ENCODE measurements at regions not wholly inside any gene's neighbourhood (a gene's known extent, or its start where the extent isn't known, plus 50 kb on each side); places are given as distances from the start of the nearest gene placed in this dataset.

- in situ Hi-C loops (cut with MboI; ENCODE audit: low sequenced_read_pairs), result no loop called here
Observed at GRCh38 chr1:95370691-95371562, 136.9 kb downstream of the RWDD3 start.

DNA sequence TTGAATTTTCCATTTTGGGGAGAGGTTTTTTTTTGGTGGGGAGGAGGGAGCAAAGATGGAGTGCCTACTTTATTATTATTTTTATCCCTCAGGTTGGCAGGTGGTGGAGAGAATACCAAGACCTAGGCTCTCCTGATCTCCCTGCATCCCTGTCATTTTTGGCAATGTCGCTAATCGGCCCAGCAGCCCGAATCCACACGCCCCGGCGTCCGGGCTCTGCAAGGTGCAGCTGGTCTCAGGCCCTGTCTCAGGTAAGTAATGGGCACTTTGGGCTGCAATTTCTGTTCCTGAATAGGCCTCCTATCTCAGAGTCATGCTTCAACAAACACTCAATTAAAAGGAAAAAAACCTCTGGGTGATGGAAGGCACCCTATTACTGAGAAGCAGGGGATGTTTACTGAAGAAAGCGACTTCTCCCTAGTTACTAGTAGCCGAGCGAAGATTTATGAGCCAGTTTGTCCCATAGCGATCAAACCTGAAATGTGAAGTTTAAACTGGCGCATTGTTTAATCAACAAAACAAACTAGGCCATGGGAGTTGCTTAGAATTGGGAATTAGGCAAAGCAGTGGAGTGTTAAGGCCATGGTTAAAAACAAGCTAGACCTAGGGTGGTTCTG is 137.8 kb downstream of the RWDD3 start:
- in situ Hi-C loops (cut with MboI; ENCODE audit: low sequenced_read_pairs), result no loop called here

DNA sequence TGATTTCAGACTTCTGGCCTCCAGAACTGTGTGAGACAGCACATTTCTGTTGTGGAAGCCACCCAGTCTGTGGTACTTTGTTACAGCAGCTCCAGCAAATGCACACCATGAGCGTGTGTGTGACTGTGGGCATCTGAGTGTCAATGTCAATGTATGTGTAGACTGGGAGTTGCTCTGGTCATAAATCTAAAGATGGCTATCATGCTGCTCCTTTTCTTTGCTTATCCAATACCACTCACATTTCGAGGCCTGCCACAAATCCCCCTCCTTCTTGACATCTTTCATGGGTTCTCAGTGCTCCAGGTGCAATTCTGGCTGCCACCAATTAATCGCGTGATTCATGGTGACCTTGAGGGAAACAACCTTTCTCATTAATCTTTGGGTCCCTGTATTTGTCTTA is 141.2 kb downstream of the RWDD3 start:
- in situ Hi-C loops (cut with MboI; ENCODE audit: low sequenced_read_pairs), result no loop called here

- in situ Hi-C loops (cut with MboI; ENCODE audit: low sequenced_read_pairs), result no loop called here
Observed at GRCh38 chr1:95380909-95381308, 146.9 kb downstream of the RWDD3 start.

- in situ Hi-C loops (cut with MboI; ENCODE audit: low sequenced_read_pairs), result no loop called here
Observed at GRCh38 chr1:95382000-95382786, 148.2 kb downstream of the RWDD3 start.

DNA sequence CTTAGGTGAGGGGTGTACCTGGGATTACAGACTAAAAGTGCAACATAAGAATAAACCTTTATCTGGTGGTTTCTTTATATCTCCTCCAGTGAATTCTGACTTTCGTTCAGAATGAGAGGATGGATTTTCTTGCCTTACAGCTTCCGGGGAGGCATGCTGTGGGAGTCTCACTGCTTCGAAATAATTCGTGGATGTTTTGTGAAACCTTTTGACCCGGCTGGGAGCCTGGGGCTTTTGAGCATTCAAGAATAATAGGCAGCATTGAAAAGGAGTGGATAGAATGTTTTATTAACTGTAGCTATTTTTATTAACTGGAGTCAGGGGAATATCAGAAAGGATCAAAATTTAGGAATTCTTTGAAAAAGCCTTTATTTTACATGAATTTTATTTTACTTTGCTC is 149.1 kb downstream of the RWDD3 start:
- in situ Hi-C loops (cut with MboI; ENCODE audit: low sequenced_read_pairs), result no loop called here

DNA sequence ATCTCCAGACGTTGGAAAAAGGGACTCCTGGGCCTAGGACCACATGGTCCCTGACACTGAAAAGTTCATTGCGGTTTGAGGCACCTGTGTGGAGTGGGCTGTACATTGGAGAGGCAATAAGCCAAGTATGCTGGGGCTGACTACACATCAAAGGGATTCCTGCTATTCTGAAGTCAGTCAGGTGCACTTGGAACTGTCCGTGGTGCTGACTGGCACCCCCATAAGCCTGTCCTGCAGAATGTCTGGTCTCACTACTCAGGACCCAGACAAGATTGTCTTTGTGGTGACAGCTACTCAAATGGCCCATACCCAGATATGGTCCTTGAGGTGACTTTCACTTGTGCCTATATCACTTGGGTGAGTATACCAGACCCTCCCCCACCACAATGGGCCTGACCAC is 150.6 kb downstream of the RWDD3 start:
- in situ Hi-C loops (cut with MboI; ENCODE audit: low sequenced_read_pairs), result no loop called here

DNA sequence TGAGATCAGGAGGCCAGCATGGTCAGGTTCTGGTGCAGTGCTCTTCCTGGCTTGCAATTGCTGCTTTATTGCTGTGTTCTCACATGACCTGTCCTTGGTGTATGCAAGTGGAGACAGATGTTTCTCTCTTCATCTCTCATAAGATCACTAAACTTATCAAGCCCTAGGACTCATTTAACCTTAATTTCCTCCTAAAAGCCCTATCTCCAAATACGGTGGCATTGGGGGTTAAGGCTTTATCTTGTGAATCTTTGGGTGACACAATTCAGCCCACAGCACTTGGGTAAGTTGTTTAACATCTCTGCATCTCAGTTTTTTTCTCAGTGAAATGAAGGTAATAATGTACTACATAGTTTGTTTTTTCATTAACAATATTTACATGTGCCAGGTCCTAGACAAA is 152.4 kb downstream of the RWDD3 start:
- in situ Hi-C loops (cut with MboI; ENCODE audit: low sequenced_read_pairs), result no loop called here

- in situ Hi-C loops (cut with MboI; ENCODE audit: low sequenced_read_pairs), result no loop called here
Observed at GRCh38 chr1:95386915-95387314, 152.9 kb downstream of the RWDD3 start.

DNA sequence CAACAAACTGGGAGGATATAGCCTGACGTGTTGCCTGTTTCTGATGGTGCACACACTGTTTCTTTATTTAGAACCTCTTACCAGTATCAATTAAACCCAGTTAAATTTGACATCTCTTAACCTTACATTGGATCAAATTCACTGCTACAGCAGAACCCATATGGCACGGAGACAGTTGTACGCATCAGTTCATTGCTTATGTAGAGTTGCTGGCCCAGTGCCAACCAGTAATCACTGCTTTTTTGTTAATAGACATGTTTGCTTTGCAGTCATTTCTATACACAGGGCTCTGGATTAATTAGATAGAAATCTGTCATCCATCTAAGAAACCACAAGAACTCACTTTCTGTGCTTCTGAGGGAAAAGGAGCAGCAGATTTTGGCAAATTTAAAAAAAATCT is 154.0 kb downstream of the RWDD3 start:
- in situ Hi-C loops (cut with MboI; ENCODE audit: low sequenced_read_pairs), result no loop called here

GRCh38 chr1:95393434-95393833 is 159.4 kb downstream of the RWDD3 start:
- in situ Hi-C loops (cut with MboI; ENCODE audit: low sequenced_read_pairs), result no loop called here

DNA sequence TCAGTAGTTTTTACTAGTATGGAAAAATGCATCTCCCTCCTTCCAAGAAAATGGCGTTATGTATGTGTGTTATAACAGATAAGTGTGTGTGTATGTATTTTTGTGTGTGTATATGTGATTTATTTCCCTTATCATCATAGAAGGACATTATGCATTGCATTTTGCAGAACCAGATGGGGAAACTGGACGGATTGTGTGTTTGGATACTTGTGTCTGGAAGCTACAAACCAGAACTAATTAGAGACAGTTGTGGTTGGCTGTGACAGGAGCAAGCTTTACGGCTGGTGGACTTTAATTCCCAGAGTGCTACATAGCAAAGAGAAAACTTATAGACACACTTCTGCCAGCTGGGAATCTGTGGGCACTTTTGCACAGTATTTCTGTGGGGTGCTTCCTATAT is 162.5 kb downstream of the RWDD3 start:
- in situ Hi-C loops (cut with MboI; ENCODE audit: low sequenced_read_pairs), result no loop called here

DNA sequence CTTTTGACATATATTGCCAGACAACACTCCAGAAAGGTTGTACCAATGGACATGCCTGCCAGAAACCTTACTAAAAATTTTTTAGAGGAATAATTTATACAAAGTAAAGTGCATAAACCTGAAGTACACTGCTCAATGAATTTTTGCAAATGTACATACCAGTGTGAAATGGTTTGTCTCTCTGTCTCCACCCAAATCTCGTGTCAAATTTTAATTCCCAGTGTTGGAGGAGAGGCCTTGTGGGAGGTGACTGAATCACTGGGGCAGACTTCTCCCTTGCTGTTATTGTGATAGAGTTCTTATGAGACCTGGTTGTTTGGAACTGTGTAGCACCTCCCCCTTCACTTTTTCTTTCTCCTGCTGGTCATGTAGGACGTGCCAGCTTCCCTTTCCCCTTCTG is 168.8 kb downstream of the RWDD3 start:
- in situ Hi-C loops (cut with MboI; ENCODE audit: low sequenced_read_pairs), result no loop called here

DNA sequence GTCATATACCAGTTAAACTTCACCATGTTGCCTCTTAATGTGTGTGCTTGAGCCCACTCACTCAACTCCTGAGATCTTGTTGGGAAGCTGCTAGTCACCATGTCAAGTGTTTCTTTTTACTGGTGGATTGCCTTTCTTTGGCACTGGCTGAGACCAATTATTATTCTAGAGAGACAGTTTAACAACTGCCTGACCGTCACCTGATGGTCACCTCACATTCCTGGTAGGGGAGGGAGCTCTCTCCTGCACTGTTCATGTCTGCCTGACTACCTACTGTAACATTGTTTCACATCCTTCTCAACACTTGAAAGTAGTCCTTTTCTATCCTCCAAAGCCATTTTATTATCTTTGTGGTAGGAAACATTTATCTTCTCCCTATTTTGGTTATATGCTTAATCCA is 172.3 kb downstream of the RWDD3 start:
- in situ Hi-C loops (cut with MboI; ENCODE audit: low sequenced_read_pairs), result no loop called here

- in situ Hi-C loops (cut with MboI; ENCODE audit: low sequenced_read_pairs), result no loop called here
Observed at GRCh38 chr1:95407131-95407885, 173.3 kb downstream of the RWDD3 start.

- in situ Hi-C loops (cut with MboI; ENCODE audit: low sequenced_read_pairs), result no loop called here
Observed at GRCh38 chr1:95407886-95408291, 173.9 kb downstream of the RWDD3 start.

DNA sequence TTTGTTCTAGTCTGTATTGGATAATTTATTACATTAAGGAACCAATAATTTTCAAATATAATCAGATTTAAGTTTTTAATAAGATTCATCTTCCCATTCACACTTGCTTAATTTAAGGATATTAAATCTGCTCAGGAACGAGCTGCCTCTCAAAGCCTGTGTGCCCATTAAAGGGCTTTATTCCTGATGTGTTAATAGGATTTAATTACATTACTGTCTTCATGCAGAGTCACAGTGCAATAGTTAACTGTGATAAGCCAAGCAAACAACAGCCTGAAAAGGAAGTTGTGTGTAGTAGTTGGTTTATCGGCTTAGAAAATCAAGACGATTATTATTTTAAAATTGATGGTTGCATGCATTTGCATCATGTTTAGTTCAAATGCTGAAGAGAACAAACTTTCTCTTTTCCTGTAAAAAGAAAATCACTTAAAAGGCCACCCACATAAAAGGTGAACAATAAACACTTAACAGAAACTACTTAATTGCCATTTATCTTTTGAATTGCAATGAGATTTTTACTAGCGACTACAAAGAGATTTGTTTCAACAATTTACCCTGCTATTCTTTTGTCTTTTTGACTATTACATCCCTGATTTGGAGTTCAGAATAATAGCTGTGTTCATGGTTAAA is 174.6 kb downstream of the RWDD3 start:
- in situ Hi-C loops (cut with MboI; ENCODE audit: low sequenced_read_pairs), result no loop called here

- in situ Hi-C loops (cut with MboI; ENCODE audit: low sequenced_read_pairs), result no loop called here
Observed at GRCh38 chr1:95409276-95409675, 175.3 kb downstream of the RWDD3 start.

DNA sequence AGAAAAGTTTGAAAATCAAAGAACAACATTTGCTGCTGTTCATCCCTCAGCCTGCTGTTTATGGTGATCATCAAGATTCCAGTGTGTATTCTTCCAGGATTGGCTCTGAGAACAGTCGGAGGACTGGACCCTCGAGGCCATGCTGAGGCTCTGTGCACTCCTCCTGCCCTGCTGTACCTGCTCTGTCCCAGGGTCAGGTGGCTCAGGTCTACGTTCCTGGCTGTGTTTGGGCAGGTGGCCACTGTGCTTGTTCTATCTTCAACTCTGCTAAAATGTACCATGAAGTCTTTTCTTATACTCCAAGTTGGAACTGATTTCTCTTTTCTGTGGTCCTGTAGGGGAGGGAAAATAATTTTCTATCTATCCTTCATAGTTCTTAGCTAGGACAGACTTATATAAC is 175.9 kb downstream of the RWDD3 start:
- in situ Hi-C loops (cut with MboI; ENCODE audit: low sequenced_read_pairs), result no loop called here

DNA sequence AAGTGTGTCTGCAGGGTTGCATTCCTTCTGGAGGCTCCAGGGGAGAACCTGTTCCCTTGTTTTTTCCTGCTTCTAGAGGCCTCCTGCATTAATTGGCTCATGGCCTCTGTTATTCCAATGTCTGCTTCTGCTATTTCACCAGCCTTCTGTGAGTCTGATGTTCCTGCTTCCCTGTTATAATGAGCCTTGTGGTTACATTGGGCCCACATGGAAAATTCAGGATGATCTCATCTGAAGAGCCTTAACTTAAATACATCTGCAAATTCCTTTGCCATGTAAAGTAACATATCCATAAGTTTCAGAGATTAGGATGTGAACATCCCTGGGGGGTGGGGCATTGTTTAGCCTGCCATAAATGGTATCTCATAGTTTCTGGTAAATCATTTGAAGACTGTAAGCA is 181.1 kb downstream of the RWDD3 start:
- in situ Hi-C loops (cut with MboI; ENCODE audit: low sequenced_read_pairs), result no loop called here

GRCh38 chr1:95426772-95427171 is 192.8 kb downstream of the RWDD3 start:
- in situ Hi-C loops (cut with MboI; ENCODE audit: low sequenced_read_pairs), result no loop called here
